Type B pancreatic cell (in vitro differentiated cells): ENCODE measurements at regions not wholly inside any gene's neighbourhood (a gene's known extent, or its start where the extent isn't known, plus 50 kb on each side); places are given as distances from the start of the nearest gene placed in this dataset.

Experiments used
- DNase-seq: peaks from one replicate; pipeline ENCODE4 v3.0.0; 2021; ENCODE audit warnings: mixed read lengths; ENCODE audit not compliant: unreplicated experiment; ENCODE audit errors: extremely low spot score
- H3K27ac Mint-ChIP-seq: 2 replicates; pipeline ENCODE4 v1.8.0; 2021; ENCODE audit warnings: mild to moderate bottlenecking, mixed read lengths
- H3K27me3 Mint-ChIP-seq: 2 replicates; pipeline ENCODE4 v1.8.0; 2021; ENCODE audit warnings: mixed read lengths
- H3K36me3 Mint-ChIP-seq: 2 replicates; pipeline ENCODE4 v1.8.0; 2021; ENCODE audit warnings: mixed read lengths
- H3K4me1 Mint-ChIP-seq: one replicate; pipeline ENCODE4 v1.8.0; 2021; ENCODE audit warnings: mixed read lengths; ENCODE audit not compliant: unreplicated experiment
- H3K4me3 Mint-ChIP-seq: 2 replicates; pipeline ENCODE4 v1.8.0; 2021; ENCODE audit warnings: mild to moderate bottlenecking, mixed read lengths
- H3K9me3 Mint-ChIP-seq: 2 replicates; pipeline ENCODE4 v1.8.0; 2021; ENCODE audit warnings: mixed read lengths
- TF ChIP-seq, protein P1 (sequence below): fragments of 200-600 bp; sonication (generic); conservative IDR thresholded peaks from 2 replicates; pipeline ENCODE4 v1.5.0; 2021; ENCODE audit warnings: antibody characterized with exemption, mild to moderate bottlenecking

DNA sequence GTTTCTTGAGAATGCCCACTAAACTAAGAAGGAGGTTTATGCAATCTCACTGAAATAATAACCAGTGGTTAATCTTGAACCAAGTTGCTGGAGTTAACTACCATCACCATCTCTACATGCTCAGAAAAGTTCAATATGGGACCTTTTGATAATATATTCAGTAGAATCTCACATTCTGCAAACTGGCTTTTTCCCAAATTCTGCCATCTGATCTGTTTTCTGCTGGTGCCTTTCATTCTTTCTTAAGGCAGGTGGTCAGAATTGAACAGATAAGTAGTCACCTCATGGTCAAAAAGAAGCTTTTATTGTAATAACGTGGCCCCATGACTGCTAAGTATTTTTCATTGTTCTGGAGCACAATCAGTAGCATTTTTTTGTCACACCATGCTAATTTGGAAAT is 229.0 kb upstream of the GK2 start:
- no peak overlapping the region for H3K27ac Mint-ChIP-seq
- H3K27me3 Mint-ChIP-seq = peaks cover 4% of the 10 kb centered on the region
- H3K4me1 Mint-ChIP-seq = no peaks in the 10 kb centered on the region
- DNase-seq = no peak
- H3K9me3 Mint-ChIP-seq = no peaks in the 10 kb centered on the region
- no peaks in the 10 kb centered on the region for H3K36me3 Mint-ChIP-seq
- TF ChIP-seq, protein P1, sequence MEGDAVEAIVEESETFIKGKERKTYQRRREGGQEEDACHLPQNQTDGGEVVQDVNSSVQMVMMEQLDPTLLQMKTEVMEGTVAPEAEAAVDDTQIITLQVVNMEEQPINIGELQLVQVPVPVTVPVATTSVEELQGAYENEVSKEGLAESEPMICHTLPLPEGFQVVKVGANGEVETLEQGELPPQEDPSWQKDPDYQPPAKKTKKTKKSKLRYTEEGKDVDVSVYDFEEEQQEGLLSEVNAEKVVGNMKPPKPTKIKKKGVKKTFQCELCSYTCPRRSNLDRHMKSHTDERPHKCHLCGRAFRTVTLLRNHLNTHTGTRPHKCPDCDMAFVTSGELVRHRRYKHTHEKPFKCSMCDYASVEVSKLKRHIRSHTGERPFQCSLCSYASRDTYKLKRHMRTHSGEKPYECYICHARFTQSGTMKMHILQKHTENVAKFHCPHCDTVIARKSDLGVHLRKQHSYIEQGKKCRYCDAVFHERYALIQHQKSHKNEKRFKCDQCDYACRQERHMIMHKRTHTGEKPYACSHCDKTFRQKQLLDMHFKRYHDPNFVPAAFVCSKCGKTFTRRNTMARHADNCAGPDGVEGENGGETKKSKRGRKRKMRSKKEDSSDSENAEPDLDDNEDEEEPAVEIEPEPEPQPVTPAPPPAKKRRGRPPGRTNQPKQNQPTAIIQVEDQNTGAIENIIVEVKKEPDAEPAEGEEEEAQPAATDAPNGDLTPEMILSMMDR = no peak
- H3K4me3 Mint-ChIP-seq = no peak overlapping the region

DNA sequence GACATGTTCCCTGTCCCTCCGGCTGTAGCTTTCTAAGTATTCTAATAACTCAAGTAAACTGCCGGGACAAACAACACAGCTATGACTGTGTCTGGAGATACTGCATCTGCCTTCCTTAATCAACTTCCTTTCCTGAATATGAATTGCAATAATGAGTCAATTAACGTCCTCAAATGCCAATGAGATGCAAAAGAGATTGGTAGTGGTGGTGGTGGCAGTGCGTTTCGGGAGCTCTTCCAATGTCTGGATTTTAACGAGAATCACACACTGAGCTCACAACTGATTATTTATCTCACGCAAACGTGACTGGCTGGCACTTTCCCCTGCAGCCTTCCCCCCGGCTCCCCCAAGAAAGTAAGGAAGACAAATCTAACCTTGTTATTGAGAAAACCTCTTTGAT is 226.1 kb upstream of the GK2 start:
- DNase-seq = no peak
- Mint-ChIP-seq H3K27me3 (peaks cover 4% of the 10 kb centered on the region), H3K27ac (no peak overlapping the region), H3K9me3 (no peaks in the 10 kb centered on the region), H3K4me1 (no peaks in the 10 kb centered on the region), H3K36me3 (no peaks in the 10 kb centered on the region), H3K4me3 (no peak overlapping the region)
- TF ChIP-seq, protein P1 = no peak

DNA sequence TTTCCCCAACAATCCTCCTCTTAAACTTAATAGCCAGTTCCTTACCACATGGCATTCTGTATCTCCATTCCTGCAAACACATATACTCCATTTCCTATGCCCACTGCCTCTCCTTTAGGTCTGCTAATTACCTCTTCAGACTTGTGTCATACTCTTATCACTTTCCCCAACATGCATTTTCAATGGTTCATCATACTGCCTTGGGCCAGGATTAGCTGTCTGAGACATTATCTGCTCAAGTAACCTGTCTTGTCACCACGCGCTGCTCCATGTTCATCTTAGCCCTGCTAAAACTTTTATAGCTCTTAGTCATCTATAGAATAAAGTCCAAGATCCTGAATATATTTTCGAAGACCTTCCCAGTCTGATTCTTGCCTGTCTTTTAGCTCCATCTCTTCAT is 224.1 kb upstream of the GK2 start:
- no peaks in the 10 kb centered on the region for H3K4me1 Mint-ChIP-seq
- H3K9me3 Mint-ChIP-seq = no peaks in the 10 kb centered on the region
- TF ChIP-seq, protein P1 = no peak
- H3K36me3 Mint-ChIP-seq = no peaks in the 10 kb centered on the region
- no peak overlapping the region for H3K27ac Mint-ChIP-seq
- DNase-seq = no peak
- no peak overlapping the region for H3K4me3 Mint-ChIP-seq
- peaks cover 4% of the 10 kb centered on the region for H3K27me3 Mint-ChIP-seq

DNA sequence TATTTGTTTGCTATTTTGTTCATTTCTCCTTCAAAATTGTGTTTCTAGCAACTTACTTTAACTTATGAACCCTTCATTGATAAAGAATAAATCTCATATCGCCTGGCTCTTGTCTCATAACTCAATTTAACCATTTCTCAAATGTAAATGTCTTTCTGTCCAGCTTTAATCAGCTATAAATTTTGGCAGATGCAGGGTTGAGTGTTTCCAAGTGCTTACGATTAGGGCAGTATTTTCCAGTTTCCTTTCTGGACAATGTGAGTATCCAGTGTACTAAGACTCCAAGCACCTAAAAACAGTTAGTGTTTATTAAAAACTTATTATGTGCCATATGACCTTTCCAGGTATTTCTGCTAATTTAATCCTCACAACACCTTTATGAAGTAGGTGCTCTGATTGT is 218.6 kb upstream of the GK2 start:
- no peaks in the 10 kb centered on the region for H3K4me1 Mint-ChIP-seq
- TF ChIP-seq, protein P1 = no peak
- no peak overlapping the region for H3K27ac Mint-ChIP-seq
- H3K9me3 Mint-ChIP-seq = no peaks in the 10 kb centered on the region
- H3K4me3 Mint-ChIP-seq = no peak overlapping the region
- H3K27me3 Mint-ChIP-seq = no peaks in the 10 kb centered on the region
- no peaks in the 10 kb centered on the region for H3K36me3 Mint-ChIP-seq
- DNase-seq = no peak

DNA sequence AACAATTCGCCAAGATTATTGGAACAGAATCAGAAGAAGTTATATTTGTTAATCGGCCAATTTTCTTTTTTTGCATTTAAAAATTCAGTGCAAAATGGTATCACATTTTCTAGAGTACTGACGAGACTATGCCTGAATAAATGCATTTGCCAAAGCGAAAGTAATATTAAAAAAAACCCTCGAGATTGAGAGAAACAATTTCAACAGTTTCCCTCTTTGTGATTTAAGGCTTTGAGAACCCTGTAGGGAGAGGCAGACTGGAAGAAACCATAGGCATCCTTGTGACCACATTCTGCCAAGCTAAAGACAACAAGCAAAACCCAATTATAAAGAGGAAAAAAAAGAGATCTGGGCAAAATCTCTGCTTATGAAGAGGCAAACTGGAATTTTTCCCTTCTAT is 218.1 kb upstream of the GK2 start:
- no peaks in the 10 kb centered on the region for H3K9me3 Mint-ChIP-seq
- no peaks in the 10 kb centered on the region for H3K36me3 Mint-ChIP-seq
- no peaks in the 10 kb centered on the region for H3K27me3 Mint-ChIP-seq
- H3K27ac Mint-ChIP-seq = no peak overlapping the region
- no peak for DNase-seq
- no peak overlapping the region for H3K4me3 Mint-ChIP-seq
- H3K4me1 Mint-ChIP-seq = no peaks in the 10 kb centered on the region
- TF ChIP-seq, protein P1 = no peak

DNA sequence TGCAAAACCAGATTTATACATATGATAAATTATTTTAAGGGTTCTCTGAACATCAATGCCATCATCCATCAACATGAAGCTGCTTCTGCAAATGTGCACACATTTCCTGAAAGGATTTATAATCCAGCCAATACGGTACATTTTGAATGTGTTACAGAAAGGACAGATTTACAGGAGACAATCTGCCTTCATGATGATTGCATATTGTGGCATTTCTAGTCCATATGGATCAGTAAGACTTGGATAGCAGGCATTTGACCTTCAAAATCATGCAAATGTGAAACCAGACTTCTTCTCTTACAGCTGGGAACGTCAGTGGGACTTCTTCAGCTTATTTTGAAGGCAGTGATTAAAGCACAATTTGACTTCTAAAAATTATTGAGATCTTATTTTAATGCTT is 217.3 kb upstream of the GK2 start:
- H3K9me3 Mint-ChIP-seq = no peaks in the 10 kb centered on the region
- DNase-seq = no peak
- H3K27me3 Mint-ChIP-seq = no peaks in the 10 kb centered on the region
- H3K27ac Mint-ChIP-seq = no peak overlapping the region
- no peaks in the 10 kb centered on the region for H3K36me3 Mint-ChIP-seq
- H3K4me1 Mint-ChIP-seq = no peaks in the 10 kb centered on the region
- TF ChIP-seq, protein P1 = no peak
- no peak overlapping the region for H3K4me3 Mint-ChIP-seq
